ENCODE measurements at regions not wholly inside any gene's neighbourhood (a gene's known extent, or its start where the extent isn't known, plus 50 kb on each side); places are given as distances from the start of the nearest gene placed in this dataset.
"Not testable (repeated sequence)": the region's sequence is repeated elsewhere in the genome, so short reads cannot be mapped to it uniquely, and the experiment has no call there.

DNA sequence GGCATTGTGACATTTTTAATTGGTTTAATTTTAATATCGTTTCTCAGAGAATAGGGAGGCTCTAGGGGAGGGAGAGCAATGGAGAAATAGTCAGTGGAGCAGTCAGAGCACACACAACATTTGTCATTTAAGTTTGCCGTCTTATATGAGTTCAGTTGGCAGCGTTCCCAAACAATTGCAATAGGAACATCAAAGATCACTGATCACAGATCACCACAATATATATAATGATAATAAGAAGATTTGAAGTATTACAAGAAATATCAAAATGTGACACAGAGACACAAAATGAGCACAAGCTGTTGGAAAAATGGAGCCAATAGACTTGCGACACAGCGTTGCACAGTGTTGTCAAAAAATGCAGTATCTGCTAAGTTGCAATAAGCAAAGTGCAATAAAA is 303.7 kb downstream of the CDH19 start:
- FAIRE-seq, result no peak
- DNase-seq (ENCODE audit: insufficient read length, low spot score), result no peak

DNA sequence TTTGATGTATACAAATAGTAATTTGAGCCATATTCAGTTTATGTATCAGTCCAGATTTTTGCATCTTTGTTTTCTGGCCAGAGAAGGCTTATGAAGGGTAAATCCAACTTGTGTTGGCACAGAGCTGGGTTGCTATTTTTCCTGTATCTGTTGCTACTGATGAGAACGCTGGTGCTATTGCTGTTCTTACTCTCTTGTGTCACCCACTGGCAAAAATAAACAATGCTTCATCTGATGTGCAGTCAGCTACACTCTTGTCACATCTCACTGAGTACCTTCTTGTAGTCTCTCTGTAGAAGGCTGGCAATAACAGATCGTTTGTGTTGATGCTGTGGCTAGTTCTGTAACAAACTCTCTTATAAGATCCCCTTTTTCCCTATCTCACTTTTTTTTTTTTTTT is 323.4 kb downstream of the CDH19 start:
- no peak for FAIRE-seq
- DNase-seq (ENCODE audit: insufficient read length, low spot score), result no peak

DNA sequence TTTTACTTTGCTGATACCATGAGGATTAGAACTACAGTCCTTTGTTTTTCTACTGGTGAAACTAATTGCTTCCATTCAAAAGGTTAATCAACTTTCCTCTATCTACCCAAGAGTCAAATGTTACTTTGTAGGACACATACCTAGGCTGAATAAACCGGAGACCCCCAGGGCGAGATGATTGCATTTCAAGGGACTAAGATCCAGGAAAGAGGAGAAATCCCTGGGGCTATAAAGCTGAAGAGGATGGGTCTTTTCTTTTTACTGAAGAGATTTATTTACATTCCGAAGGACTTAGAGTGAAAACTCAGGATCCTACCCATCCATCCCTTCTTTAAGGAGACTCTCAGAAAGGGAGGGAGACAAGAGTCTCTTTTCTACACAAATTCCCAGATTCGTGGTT is 331.9 kb downstream of the CDH19 start:
- FAIRE-seq, result no peak
- no peak for DNase-seq (ENCODE audit: insufficient read length, low spot score)

DNA sequence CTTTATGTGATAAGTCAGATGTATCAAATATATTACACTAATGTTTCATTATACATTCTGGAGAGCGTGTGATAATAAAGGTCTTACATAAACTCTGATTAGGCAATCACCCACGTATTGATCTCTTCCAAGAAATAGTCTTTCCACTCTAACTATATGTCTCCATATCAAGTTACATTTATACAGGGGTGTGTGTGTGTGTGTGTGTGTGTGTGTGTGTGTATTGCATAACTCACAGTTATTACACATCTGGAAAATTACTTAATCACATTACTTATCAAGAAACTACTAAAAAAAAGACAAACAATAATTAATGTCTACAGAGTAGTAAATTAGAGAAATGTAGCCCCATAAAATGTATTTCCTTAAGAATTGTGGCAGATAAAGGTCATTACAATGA is 339.8 kb downstream of the CDH19 start:
- no peak for DNase-seq (ENCODE audit: insufficient read length, low spot score)
- FAIRE-seq, result no peak

DNA sequence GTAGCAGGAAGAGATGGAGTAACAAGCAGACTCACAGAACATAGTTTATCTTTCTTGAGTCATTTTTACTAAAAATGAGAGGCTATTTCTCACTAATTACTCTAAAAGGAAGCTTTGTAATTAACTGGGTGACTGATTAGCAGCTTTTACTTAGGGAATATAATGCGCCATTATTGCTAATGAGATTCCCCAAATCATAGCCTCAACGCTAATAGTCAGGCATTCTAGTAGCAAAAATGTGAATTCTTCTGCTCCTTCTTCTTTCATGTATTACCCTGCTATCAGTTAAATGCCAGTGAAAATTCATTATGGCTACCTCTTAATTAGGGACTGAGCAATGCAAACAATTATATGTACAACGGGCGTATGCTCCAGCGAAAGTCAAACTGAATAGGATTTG is 349.8 kb downstream of the CDH19 start:
- DNase-seq (ENCODE audit: insufficient read length, low spot score) (no peak), FAIRE-seq (no peak)

DNA sequence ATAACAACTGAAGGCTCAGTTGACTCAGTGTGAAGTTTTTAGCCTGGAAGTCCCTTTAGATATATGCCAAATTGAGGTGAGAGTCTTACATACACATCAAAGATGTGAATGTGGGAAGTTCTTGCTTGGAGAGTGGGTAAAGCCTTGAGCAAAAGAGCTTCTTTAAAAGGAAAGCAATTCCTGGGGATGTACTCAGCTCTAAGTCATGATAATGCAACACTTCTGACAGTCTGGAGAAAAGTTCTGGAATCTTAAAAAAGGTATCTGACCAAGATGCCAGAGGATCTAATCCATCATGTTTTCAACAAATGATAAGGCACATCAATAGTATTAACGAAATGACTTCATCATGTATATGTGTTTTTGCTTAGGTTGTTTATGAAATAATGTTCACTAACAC is 351.2 kb downstream of the CDH19 start:
- DNase-seq (ENCODE audit: insufficient read length, low spot score) (no peak), FAIRE-seq (no peak)

DNA sequence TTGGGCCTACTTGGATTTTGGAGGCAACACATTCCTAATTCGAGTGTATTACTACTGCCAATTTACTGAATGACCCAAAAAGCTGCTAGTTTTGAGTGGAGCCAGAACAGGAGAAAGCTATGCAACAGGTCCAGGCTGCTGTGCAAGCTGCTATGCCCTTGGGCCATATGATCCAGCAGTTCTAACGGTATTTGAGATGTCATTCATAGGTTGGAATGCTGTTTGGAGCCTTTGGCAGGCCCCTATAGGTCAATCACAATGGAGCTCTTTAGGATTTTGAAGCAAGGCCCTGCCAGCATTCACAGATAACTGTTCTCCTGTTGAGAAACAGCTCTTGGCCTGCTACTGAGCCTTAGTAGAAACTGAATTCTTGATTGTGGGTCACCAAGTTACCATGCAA is 368.7 kb downstream of the CDH19 start:
- no peak for DNase-seq (ENCODE audit: insufficient read length, low spot score)
- FAIRE-seq, result no peak

DNA sequence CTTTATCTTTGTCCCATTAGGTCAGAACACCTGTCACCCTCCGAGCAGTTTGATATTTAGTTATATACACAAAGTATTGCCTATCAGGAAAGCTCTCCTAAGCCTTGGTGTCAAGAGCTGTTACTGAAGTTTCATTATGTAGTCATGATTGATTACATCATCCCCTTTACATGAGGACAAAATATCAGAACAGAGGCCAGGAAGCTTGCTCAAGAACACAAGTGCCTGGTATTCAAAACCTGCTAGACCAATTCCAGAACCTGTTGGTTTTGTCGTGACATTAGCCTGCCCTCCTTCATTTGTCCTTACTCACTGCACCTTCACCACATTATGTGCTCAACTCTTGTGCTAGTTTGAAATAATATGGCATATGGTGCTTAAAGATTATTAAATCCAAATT is 377.1 kb downstream of the CDH19 start:
- FAIRE-seq, result no peak
- no peak for DNase-seq (ENCODE audit: insufficient read length, low spot score)

DNA sequence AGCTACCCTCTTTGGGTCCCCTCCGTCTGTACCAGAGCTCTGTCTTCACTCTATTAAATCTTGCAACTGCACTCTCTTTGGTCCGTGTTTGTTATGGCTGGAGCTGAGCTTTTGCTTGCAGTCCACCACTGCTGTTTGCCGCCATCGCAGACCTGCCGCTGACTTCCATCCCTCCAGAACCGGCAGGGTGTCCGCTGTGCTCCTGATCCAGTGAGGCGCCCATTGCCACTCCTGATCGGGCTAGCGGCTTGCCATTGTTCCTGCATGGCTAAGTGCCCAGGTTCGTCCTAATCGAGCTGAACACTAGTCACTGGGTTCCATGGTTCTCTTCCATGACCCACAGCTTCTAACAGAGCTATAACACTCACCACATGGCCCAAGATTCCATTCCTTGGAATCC is 380.6 kb downstream of the CDH19 start:
- not testable (repeated sequence) for FAIRE-seq; DNase-seq (ENCODE audit: insufficient read length, low spot score)

DNA sequence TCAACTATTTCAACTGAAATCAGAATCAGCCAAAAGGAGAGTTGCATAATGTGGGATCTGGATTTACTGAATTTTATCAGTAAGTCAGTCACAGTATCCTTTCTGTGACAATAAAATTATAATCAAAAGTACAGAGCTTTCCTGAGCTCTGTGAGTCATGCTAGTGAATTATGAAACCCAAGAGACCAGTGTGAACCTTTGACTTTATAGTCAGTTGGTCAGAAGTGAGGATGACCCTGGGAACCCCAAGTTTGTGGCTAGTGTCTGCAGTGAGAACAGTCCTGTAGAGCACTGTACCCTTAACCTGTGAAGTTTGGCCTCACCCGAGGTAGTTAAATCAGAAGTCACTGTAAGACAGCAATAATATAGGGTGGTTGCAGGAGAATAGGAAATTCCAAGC is 381.7 kb downstream of the CDH19 start:
- DNase-seq (ENCODE audit: insufficient read length, low spot score) (no peak), FAIRE-seq (no peak)

DNA sequence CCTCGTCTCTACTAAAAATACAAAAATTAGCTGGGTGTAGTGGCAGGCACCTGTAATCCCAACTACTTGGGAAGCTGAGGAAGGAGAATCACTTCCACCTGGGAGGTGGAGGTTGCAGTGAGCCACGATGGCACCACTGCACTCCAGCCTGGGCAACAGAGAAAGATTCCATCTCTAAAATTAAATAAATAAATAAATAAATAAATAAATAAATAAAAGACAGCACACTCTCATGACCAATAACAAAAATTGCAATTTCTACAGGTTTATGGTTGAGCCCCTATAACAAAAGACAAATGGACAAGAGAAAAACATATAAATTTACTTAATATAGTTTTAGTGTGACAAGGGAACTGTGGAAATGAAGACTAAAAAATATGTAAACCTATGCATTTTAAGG is 384.1 kb downstream of the CDH19 start:
- DNase-seq (ENCODE audit: insufficient read length, low spot score) (no peak), FAIRE-seq (no peak)

DNA sequence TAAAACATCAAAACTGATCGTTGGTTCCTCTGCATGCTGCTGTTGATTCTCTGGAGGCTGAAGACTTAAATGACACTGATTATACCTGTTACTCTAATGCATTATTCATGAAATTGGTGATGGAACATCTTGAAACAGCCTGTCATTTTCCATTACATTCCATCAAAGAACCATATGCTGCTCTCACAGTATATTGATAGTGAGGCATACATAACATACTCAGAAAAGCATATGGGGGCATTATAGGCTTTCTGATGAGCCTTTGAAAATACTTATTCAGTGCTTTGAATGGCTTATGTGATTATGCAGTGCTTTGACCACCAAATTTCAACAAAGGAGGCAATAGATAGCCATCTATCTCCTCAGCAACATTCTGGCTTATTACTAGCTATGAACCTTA is 392.1 kb downstream of the CDH19 start:
- FAIRE-seq, result no peak
- no peak for DNase-seq (ENCODE audit: insufficient read length, low spot score)

DNA sequence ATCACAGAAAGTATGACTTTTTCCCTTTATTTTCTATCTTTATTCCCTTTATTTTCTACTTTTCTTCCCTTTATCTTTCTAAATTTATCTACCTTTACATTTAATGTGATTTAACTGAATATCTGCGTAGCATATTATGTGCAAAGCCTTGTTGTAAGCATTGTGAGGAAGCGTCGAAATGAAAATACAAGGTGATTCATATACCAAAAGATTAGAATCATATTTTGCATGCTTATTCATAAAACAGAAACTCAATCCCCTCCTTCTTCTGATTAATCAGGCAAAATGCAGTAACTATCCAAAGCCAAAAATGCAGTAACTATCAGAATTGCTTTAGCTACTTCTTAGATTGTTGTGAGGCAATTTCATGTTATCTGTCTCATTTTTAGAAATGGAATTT is 393.0 kb downstream of the CDH19 start:
- no peak for FAIRE-seq
- no peak for DNase-seq (ENCODE audit: insufficient read length, low spot score)

DNA sequence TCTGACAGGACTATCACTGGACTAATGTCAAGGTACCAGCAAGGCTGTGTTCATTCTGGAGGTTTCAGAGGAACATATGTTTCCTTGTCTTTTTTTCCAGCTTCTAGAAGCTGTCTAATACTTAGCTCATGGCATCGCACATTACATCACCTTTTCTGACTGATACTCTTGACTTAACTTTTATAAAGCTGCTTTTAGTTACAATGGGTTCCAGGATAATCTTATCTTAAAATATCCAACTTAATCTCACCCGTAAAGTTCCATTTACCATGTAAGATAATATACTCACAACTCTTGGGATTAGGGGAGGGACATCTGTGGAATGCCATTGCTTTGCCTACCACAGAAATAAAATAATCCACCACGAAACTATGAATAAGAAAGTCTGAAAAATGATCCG is 394.2 kb downstream of the CDH19 start:
- FAIRE-seq, result no peak

DNA sequence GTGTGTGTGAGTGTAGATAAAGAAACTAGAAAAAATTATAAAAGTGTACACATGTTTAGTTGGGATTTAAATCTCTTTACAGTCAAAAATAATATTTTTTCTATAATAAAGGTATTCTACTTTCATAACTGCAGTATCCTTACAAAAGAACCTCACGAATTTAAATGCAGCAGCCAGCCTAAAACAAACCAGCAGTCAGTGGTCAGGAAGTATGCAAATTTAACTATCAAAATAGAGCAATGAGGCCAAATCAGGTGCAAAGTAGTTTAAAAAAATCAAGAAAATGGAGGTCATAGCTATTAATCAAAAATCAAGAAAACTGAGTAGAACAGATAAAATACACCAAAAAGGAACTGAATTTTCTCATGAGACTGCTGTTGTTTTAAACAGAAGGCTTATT is 407.1 kb downstream of the CDH19 start:
- FAIRE-seq (no peak), DNase-seq (ENCODE audit: insufficient read length, low spot score) (no peak)

More for the DNA sequence above, 394.2 kb downstream of the CDH19 start:
- DNase-seq (ENCODE audit: insufficient read length, low spot score), result no peak

DNA sequence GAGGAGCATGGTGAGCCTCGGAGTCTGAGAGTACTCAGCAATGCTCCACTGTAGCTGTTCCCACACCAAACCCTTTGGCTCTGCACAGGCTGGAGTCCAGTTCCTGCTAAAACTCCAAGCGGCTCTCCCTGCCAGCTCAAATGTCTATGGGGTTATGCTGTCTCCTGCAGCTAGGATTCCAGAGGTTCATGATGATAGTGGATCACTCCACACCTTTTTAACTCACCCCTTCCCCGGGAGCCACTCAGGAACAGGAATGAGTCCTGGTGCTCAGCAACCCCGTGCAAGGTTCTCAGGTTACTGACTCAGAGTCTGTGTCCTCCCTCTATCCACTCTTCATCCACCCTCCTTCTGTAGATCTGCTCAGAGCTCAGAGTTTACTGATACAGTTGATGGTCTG is 410.0 kb downstream of the CDH19 start:
- FAIRE-seq, result no peak
- DNase-seq (ENCODE audit: insufficient read length, low spot score), result no peak

DNA sequence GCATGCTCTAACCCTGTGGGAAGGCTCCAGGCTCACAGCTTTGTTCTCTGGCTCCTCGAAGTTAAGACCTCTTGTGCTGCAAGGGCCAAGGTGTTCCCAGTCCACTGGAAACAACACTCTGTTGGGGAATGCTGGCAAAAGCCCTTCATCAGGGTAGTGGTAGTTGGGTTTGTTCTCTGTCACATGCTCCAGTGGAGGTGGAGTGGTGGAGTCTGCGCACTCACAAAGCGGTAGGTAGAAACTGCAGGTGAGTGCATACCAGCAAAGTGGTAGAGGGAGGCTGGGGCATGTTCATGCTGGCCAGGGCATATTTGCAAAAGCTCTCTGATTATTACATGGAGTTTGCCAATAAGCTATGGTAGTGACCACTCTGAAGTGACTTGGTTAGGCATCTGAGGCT is 410.5 kb downstream of the CDH19 start:
- DNase-seq (ENCODE audit: insufficient read length, low spot score) (no peak), FAIRE-seq (no peak)

DNA sequence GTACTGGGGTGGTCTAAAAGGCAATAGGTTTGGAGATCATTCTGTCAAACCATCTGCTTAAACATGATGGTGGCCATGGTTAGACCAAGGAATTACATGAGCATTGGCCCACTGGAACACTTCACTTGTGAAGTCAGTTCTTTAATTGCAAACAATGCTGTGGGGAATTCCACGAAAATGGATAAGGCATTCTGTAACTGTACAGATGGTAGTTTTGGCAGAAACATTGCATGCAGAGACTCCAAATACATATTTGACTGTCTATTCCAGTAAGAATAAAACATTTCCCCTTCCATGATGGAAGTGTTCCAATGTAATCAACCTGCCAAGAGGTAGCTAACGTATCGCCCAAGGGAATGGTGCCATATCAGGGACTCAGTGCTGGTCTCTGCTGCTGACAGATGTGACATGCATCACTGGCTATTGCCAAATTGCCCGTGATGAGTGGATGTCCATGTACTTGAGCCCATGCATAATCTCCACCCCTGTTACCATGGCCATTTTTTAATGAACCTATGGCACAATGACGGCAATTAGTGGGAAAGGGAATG is 417.9 kb downstream of the CDH7 start:
- FAIRE-seq (no peak), DNase-seq (ENCODE audit: insufficient read length, low spot score) (no peak)

DNA sequence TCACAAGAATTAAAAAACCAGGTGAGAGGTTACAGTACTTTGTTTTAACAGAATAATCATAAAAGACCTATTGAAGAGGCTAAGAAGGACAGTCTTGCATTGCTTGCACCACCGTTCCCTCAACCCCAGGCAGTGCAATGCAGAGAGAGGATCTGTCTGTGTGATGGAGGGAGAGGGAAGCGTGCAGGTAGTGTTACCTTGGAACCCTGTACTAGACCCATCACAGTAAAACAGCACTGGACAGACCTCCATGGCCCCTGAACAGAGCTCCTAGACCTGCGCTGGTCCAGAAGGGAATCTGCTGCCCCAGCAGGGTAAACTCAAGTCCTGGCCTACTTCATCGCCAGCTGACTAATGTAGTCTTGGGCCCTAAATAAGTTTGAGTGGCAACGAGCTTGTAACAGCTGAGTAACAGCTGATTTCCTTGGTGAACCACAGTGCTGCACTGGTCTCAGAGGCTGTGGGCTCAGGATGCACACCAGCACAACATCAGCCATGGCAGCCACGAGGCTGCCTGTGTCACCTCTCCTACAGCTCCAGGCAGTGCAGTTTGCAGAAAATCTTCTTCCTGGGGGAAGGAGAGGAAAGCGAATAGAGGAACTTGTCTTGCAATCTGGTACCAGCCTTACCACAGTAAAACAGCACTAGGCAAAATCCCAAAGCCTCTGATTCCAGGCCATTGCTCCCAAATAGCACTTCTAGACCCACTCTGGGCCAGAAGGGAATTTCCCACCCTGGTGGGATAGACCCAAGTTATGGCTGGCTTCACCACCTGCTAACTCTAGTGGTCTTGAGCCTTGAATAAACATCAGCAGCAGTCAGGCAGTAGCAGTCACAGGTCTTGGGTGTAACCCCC is 417.2 kb downstream of the CDH7 start:
- FAIRE-seq (no peak), DNase-seq (ENCODE audit: insufficient read length, low spot score) (no peak)

DNA sequence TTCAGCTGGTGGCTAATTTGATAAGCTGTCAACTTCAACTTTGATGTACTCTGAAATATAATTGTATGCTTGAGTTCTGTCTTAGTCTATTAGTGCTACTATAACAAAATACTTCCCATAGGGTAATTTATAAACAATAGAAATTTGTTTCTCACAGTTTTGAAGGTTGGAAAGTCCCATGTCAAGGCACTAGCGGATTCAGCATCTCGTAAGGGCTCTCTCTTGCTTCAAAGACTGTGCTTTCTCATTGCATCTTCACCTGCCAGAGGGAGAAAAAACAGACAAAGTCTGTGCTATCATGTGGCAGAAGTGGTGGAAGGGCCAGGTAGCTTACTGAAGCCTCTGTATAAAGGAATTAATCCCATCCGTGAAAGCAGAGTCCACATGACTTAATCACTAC is 409.2 kb downstream of the CDH7 start:
- FAIRE-seq (no peak), DNase-seq (ENCODE audit: insufficient read length, low spot score) (no peak)

DNA sequence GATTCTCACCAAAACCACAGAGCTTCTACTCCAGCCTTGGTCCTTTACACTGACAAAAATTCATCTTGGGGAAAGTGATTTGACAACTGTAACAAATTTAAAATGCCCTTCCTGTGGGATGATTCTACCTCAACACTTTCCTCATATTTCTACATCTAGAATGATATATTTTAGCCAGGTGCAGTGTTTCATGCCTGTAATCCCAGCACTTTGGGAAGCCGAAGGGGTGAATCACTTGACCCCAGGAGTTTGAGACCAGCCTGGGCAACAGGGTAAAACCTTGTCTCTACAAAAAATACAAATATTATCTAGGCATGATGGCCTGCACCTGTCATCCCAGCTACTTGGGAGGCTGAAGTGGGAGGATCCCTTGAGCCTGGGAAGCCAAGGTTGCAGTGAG is 408.6 kb downstream of the CDH7 start:
- no peak for FAIRE-seq
- no peak for DNase-seq (ENCODE audit: insufficient read length, low spot score)

DNA sequence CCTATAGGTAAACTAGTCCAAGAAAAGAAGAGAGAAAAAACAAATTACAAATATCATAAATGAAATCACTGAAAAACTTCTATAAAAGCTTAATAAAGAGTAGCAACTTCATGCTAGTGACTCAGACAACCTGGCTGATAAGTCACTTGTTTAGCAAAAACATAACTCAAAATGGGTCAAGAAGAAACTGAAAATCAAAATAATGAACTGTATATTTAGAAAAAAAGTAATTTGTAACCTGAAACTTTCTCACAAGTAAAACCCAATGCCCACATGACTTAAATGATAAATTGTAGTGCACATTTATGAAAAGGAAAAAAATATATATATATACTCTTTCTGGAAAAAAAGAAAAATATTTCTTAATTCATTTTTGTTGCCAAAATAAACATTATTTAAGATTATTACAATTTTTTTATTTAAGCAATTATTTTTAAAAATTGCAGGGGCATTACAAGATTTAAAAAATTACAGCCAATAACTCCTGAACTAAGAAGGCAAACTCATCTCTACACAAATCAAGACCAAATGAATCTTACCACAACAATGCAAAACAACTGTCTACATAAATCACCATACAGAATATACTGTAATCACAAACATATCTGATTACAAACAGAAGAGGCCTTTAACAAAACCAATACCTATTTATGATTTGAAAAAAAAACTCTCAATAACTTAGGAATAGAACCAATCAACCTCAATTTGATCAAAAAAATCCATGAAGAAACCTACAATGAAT is 406.3 kb downstream of the CDH7 start:
- FAIRE-seq (no peak), DNase-seq (ENCODE audit: insufficient read length, low spot score) (no peak)
